AG09319 (cell line): ENCODE measurements at regions not wholly inside any gene's neighbourhood (a gene's known extent, or its start where the extent isn't known, plus 50 kb on each side); places are given as distances from the start of the nearest gene placed in this dataset.

Experiments
- DNase-seq: peaks from one replicate; pipeline ENCODE4 v3.0.0-alpha.2; 2010; ENCODE audit warnings: low read depth; ENCODE audit errors: extremely low read depth
- CTCF ChIP-seq: IDR thresholded peaks from 2 replicates; pipeline ENCODE4 v1.5.1; 2011; ENCODE audit warnings: low read depth, mild to moderate bottlenecking, inconsistent platforms, low read length, moderate library complexity

DNA sequence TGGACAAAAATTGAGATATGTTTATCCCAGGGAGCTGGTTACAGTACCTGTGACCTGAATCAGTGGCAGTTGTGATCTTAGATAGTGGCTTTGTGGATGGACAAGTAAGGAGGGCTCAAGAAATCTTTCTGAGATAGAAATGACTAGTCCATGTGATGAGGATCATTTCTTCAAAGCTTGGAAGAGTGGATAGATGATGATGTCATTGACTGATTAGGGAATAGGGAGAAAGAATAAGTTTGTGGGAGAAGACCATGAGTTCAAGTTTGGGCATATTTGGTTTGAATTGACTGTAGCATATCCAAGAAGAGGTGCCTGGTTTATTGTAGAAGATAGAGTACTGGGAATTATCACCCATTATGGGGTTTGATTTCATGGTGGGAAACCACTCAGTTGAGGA lies 336.7 kb upstream of the PRICKLE1 start:
- TF ChIP-seq CTCF: no peak
- DNase-seq: no peak

DNA sequence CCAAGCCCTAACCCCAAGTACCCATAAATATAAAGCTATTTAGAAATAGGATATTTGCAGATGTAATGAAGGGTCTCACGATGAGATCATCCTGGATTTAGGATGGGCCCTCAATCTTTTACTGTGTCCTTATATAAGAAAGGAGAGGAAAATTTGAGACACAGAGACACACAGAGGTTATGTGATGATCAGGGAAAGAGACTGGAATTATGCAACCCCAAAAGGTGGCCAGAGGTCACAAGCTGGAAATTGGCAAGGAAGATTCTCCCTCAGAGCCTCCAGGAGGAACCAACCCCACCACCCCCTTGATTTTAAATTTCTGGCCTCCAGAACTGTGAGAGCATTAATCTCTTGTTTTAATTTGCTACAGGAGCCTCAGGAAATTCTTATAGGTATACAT lies 334.9 kb upstream of the PRICKLE1 start:
- DNase-seq: no peak
- TF ChIP-seq CTCF: no peak

GRCh38 chr12:42923583-42923982 lies 334.0 kb upstream of the PRICKLE1 start:
- TF ChIP-seq CTCF: no peak
- no peak for DNase-seq

DNA sequence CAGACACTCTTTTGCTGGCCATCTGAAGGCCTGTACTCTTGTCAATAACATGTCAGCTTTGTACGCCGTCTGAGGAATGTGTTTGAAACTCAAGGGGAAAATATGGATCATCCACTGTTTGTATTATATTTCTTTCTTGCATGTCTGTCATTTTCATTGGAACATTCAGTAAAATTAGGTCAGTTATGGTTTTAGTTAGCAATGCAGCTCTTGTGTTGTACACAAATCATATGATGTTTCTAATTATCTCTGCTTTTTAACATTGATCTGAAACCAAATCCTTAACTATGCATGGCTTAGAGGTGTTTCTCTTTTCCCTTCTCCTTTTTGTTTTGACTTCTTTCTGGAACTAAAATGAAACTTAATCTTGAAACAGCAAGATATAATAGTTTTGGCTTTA lies 333.6 kb upstream of the PRICKLE1 start:
- TF ChIP-seq CTCF: no peak
- DNase-seq: no peak

DNA sequence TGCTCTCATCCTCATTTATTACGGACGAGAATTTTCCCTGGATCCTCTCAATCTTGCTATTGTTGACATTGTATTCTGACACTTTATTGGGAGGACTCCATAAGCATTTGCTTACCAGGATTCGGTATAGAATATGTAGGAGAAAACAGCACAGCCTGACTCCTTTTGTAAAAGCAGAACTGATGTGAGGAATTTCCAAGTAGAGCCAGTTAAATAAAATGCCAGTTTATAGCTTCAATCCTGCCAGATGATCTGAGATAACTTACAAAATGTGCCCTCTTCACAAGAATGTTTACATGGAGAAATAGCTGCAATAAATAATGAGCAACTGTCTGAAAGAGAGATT lies 332.9 kb upstream of the PRICKLE1 start:
- no peak for DNase-seq
- no peak for TF ChIP-seq CTCF

GRCh38 chr12:42921741-42922504 lies 332.4 kb upstream of the PRICKLE1 start:
- TF ChIP-seq CTCF: no peak
- DNase-seq: no peak

- no peak for DNase-seq
These were observed 330.1 kb upstream of the PRICKLE1 start for GRCh38 chr12:42919691-42920090.

More at GRCh38 chr12:42919691-42920090, 330.1 kb upstream of the PRICKLE1 start:
- no peak for TF ChIP-seq CTCF
